ENCODE measurements at regions not wholly inside any gene's neighbourhood (a gene's known extent, or its start where the extent isn't known, plus 50 kb on each side); places are given as distances from the start of the nearest gene placed in this dataset.

GRCh38 chr14:97604731-97605130 lies 807.5 kb downstream of the VRK1 start:
- no peak overlapping the region for H3K4me3 ChIP-seq (ENCODE audit: low read depth, low read length)

- H3K4me3 ChIP-seq (ENCODE audit: low read depth, low read length), result no peak overlapping the region
These were observed 821.2 kb downstream of the VRK1 start for GRCh38 chr14:97618401-97618800.

- H3K4me3 ChIP-seq (ENCODE audit: low read depth, low read length), result no peak overlapping the region
These were observed 821.9 kb downstream of the VRK1 start for GRCh38 chr14:97618917-97619690.

- H3K4me3 ChIP-seq (ENCODE audit: low read depth, low read length), result no peak overlapping the region
These were observed 822.9 kb downstream of the VRK1 start for GRCh38 chr14:97620066-97620465.

GRCh38 chr14:97624985-97625384 lies 827.8 kb downstream of the VRK1 start:
- H3K4me3 ChIP-seq (ENCODE audit: low read depth, low read length), result no peak overlapping the region

- no peak overlapping the region for H3K4me3 ChIP-seq (ENCODE audit: low read depth, low read length)
These were observed 828.3 kb downstream of the VRK1 start for GRCh38 chr14:97625477-97625876.

GRCh38 chr14:97626088-97626487 lies 828.9 kb downstream of the VRK1 start:
- no peak overlapping the region for H3K4me3 ChIP-seq (ENCODE audit: low read depth, low read length)

- no peak overlapping the region for H3K4me3 ChIP-seq (ENCODE audit: low read depth, low read length)
These were observed 833.1 kb downstream of the VRK1 start for GRCh38 chr14:97630249-97630648.

- no peak overlapping the region for H3K4me3 ChIP-seq (ENCODE audit: low read depth, low read length)
These were observed 836.1 kb downstream of the VRK1 start for GRCh38 chr14:97633131-97633738.

GRCh38 chr14:97634751-97635150 lies 837.6 kb downstream of the VRK1 start:
- no peak overlapping the region for H3K4me3 ChIP-seq (ENCODE audit: low read depth, low read length)

- H3K4me3 ChIP-seq (ENCODE audit: low read depth, low read length), result no peak overlapping the region
These were observed 841.7 kb downstream of the VRK1 start for GRCh38 chr14:97638864-97639263.

- H3K4me3 ChIP-seq (ENCODE audit: low read depth, low read length), result no peak overlapping the region
These were observed 842.8 kb downstream of the VRK1 start for GRCh38 chr14:97640031-97640430.

- no peak overlapping the region for H3K4me3 ChIP-seq (ENCODE audit: low read depth, low read length)
These were observed 844.6 kb downstream of the VRK1 start for GRCh38 chr14:97641827-97642226.

- no peak overlapping the region for H3K4me3 ChIP-seq (ENCODE audit: low read depth, low read length)
These were observed 845.4 kb downstream of the VRK1 start for GRCh38 chr14:97642631-97643030.

GRCh38 chr14:97644365-97644764 lies 847.2 kb downstream of the VRK1 start:
- no peak overlapping the region for H3K4me3 ChIP-seq (ENCODE audit: low read depth, low read length)

GRCh38 chr14:97649752-97650151 lies 852.6 kb downstream of the VRK1 start:
- no peak overlapping the region for H3K4me3 ChIP-seq (ENCODE audit: low read depth, low read length)

GRCh38 chr14:97655169-97655948 lies 858.2 kb downstream of the VRK1 start:
- H3K4me3 ChIP-seq (ENCODE audit: low read depth, low read length), result no peak overlapping the region

GRCh38 chr14:97657609-97658008 lies 860.4 kb downstream of the VRK1 start:
- H3K4me3 ChIP-seq (ENCODE audit: low read depth, low read length), result no peak overlapping the region

GRCh38 chr14:97687944-97688630 lies 890.9 kb downstream of the VRK1 start:
- H3K4me3 ChIP-seq (ENCODE audit: low read depth, low read length), result no peak overlapping the region

GRCh38 chr14:97688631-97689336 lies 891.6 kb downstream of the VRK1 start:
- H3K4me3 ChIP-seq (ENCODE audit: low read depth, low read length), result no peak overlapping the region

- no peak overlapping the region for H3K4me3 ChIP-seq (ENCODE audit: low read depth, low read length)
These were observed 894.9 kb downstream of the VRK1 start for GRCh38 chr14:97692084-97692483.

Data from iPS-11a (cell line).